Stimulated activated CD4-positive, alpha-beta T cell treated with anti-CD3 and anti-CD28 coated beads, Interleukin-15, amount 100 ng/mL, for 48 hours (primary cell): ENCODE measurements at regions not wholly inside any gene's neighbourhood (a gene's known extent, or its start where the extent isn't known, plus 50 kb on each side); places are given as distances from the start of the nearest gene placed in this dataset.

Experiments
- DNase-seq, 2 donors: peaks; one replicate each; pipeline ENCODE4 v3.0.0-alpha.2; 2020; ENCODE audit warnings: low read depth in 2 of 2

DNA sequence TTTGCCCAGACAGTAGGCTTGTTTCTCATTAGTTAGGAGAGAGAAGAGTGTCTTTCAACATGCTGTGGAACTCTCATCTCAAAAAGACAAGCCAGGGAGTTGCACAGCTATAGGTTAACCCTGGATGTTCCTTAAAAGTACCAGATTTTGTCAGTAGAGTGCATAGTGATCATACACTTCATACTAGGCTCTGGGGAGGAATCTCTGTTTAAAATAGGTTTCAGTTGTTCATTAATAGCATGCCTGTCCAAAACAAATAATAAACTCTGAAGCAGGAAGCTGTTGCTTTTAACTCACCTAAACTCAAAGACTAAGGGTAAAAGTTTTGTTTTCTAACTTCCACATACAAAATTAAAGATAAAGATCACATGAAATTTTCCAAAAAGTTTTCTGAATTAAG lies 1948.4 kb downstream of the C4orf33 start:
- no peak for DNase-seq

GRCh38 chr4:131046821-131047220 lies 1950.9 kb downstream of the C4orf33 start:
- no peak for DNase-seq

- no peak for DNase-seq
Measured at GRCh38 chr4:131052646-131053045, 1956.7 kb downstream of the C4orf33 start.

- no peak for DNase-seq
Measured at GRCh38 chr4:131054489-131055019, 1958.6 kb downstream of the C4orf33 start.

DNA sequence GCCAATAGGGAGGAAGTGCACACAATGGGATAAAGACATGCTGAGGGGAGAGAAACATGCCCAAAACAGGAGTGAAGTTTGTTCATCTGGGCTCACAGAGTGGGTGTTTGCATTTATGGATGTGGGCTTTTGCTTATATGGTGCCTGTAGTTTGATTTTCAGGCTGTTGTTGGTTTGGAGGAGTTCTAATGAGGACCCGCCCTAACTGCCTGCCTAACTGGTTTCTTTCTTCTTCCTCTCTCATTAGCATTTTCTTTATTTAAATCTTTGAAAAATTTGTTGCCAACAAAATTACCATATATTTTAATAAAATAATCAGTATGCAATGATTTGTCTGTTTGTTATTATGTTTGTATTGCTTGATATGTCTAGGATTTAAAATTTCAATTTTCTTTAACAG lies 1965.8 kb downstream of the C4orf33 start:
- DNase-seq: no peak

DNA sequence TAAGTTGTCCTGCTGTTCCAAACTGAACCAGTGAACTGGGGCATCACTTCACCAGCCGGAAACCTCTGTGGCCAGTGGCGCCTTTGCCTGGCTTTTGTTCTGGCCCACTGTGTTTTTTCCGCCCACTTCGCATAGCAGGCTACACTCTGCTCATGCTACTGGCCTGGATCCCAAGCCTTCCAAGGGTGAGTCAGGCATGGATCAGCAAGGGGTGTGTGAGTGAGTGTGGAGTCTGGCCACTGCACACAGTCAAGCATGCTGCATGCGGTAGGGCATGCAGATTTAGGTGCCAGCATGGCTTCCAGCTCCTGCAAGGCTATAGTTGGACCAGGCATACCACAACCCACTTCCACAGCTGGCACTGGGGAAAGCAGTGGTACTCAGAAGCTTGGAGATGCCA lies 1967.9 kb downstream of the C4orf33 start:
- no peak for DNase-seq

GRCh38 chr4:131081069-131081468 lies 1985.1 kb downstream of the C4orf33 start:
- DNase-seq: no peak

- DNase-seq: no peak
Measured at GRCh38 chr4:131084997-131085396, 1989.0 kb downstream of the C4orf33 start.

GRCh38 chr4:131091896-131092295 lies 1995.9 kb downstream of the C4orf33 start:
- DNase-seq: no peak

DNA sequence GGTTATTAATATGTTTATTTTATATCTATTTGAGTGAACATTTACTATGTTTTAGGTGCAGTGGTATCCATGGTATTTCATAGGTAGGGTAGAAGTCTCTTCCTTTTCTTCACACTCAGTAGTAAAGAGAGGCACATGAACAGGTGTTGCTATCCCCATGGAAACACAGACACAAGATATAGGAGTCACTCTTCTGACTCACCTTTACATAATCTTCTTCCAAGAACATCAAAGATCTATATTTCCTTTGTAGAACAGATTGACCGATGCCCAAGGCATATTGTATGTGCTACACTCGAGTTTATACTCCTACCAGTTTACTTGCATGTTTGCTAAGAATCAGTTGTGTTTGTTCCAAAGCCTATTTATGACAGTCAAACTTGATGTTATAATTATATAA lies 1997.4 kb downstream of the C4orf33 start:
- DNase-seq: no peak

GRCh38 chr4:131098976-131099375 lies 2003.0 kb downstream of the C4orf33 start:
- no peak for DNase-seq

DNA sequence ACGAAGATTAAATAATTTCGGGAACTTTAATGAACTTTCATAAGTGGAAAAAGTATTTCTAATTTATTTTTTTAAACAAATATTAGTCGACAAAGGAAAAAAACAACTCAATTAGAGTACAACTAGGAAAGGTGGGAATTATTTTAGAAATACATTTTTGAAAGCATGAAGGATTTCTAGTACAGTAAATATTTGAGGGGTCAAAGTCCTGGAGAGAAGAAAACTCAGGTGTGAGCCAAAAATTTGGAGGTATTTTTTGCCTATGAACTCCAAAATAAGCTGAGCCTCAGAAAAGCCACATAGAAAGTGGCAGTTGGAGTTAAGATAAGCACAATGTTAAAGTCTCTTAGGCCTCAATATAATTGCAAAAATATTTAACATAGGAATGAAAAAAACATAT lies 2017.3 kb downstream of the C4orf33 start:
- DNase-seq: no peak

- DNase-seq: no peak
Measured at GRCh38 chr4:131113704-131114103, 2017.8 kb downstream of the C4orf33 start.

DNA sequence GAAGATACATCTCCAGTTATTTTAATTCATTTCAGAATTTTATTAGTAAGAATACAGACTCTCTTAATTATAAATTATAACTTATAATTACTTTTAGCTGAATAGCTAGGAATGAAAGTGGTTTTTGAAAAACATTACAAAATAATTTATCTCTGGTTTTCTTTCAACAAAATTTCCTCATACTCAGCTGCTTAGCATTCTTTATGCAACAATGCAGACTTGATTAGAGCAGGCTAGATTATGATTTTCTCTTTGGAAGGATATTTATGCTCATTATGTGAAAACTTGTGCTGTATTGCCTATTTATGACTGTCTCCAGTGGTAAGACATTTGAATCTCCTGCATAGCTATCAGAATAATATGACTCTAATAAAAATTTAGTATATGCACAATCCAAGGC lies 2023.7 kb downstream of the C4orf33 start:
- DNase-seq: no peak

DNA sequence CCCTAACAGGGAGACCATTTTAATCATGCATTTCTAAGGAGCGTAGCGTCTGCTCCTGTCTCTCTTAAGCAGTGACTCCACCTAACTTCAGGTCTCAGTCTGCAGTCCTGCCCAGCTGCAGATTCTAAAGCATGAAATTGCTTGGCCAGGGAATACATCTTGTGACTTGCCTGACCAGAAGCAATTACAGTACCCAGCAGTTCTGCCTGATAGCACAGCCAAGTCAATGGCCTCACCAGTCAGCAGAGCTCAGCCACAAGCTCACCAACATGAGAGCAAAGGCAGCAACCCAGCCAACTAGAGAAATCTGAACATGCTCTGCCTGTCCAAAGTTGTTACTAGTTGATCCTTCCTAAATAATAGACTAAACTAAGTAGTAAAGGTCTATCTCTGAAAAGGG lies 2011.9 kb upstream of the PCDH10 start:
- no peak for DNase-seq

DNA sequence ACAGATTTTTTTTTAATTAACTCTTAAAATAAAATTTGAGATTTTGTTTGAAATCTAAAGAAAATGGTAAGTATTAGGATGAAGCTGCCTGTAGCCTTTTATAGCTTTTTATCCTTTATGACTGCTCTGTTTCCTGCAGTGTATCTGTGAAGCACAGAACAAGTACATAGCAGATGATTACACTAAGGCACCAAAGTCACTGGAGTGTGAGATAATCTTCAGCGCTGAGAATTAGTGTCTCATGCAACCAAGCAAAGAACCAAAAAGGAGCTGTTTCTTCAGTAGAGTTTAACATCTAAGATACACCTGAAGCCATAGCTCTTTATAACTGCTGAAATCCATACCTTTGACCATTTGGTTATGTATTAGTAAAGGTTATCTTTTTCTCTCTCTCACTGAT lies 1989.8 kb upstream of the PCDH10 start:
- no peak for DNase-seq

DNA sequence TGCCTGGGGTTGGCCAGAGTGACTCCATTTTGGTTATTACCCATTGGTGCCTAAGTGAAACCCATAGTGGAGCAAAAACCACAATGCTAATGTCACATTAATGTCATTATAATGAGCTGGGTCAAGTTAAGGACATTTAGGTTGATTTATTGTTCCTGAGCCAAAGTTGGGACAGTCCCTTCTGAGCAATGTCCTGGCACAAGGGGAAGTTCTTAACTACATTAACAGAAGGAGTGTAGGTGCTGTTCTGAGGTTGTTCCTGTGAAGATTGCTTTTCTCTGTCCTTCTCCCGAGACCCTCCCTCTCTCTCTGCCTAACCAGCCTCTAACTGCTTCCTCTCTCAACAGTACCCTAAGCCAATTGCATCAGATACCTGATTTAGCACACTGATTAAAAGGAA lies 1956.8 kb upstream of the PCDH10 start:
- no peak for DNase-seq

DNA sequence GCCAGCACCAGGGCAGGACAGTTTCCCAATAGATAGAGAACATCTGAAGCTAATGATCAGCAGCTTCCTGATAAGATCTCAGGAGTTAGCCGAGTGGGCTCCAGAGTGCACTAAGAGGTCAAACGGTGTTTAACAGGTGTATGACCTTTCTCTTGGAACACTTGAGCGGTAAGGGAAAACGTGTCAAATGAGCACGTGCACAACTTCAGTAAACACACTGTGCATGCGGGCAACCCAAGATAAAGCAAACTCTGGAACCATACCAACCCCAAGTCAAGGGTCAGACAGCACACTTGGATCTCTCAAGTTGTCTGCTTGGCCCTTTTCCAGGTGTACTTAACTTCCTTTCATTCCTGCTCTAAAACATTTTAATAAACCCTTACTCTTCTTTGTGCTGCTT lies 1941.5 kb upstream of the PCDH10 start:
- no peak for DNase-seq

GRCh38 chr4:131248314-131248713 lies 1900.8 kb upstream of the PCDH10 start:
- DNase-seq: no peak

- no peak for DNase-seq
Measured at GRCh38 chr4:131251321-131251720, 1897.8 kb upstream of the PCDH10 start.

- DNase-seq: no peak
Measured at GRCh38 chr4:131257241-131257640, 1891.9 kb upstream of the PCDH10 start.

DNA sequence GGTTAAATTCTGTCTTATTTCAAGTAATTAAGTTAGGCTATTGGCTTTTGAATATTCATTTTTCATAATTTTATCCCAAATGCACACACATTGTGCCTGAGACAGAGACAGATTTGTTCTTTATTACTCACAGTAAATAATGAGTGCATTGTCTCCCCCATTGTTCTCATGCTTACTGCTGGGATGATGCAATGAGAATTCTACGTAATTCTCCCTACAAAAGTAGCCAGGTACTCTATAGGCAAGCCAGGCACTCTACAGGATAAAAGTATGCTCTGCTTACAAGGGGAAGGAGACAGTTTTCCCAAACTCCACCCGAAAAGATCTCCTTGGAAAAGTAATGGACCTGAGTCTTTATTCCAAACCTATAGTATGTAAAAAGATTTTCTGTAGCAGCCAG lies 1890.7 kb upstream of the PCDH10 start:
- no peak for DNase-seq

DNA sequence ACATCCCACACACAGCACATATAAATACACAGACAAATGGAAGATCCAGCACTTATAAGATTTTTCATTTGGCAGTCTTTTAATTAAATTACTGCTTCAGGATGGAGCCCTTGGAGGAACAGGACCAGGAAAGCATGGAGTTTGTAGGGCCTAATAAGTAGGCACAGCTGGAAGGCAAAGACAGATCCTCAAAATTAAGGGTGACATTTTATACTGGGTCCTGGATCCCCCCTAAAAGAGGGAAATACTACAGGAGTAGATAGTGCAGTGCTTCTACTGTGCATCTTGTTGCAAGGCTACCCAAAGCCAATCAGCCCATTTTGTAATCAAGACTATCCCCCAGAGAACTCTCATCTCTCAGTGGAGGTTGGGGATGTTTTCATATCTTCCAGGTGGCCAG lies 1860.7 kb upstream of the PCDH10 start:
- DNase-seq: no peak

- no peak for DNase-seq
Measured at GRCh38 chr4:131296192-131296591, 1852.9 kb upstream of the PCDH10 start.

DNA sequence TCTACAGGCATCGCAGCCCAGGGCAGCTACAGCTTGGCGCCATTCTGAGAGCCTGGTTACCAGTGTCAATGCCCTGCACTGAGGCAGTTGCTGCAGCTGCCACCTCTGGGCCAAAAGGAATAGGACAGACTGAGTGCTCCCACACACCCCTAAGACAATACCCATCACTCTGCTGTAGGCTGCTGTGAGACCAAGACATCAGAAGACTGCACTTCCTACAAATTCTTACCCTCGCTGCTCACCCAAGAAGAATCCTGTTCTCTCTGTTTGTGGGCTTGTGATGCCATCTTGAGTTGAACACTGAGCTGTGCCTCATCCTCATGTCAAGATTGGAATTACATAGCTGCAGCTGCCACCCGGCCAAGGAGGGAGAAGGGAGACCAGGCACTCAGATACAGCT lies 1847.0 kb upstream of the PCDH10 start:
- no peak for DNase-seq
